Coronary artery (tissue), 2 donors: ENCODE measurements at regions not wholly inside any gene's neighbourhood (a gene's known extent, or its start where the extent isn't known, plus 50 kb on each side); places are given as distances from the start of the nearest gene placed in this dataset.

Experiments
- DNase-seq: peaks from one replicate; pipeline ENCODE4 v3.0.0-alpha.2; 2017; ENCODE audit warnings: low spot score
- H3K27ac ChIP-seq, 2 donors: fragments of 200-600 bp; sonication (generic); one replicate each; pipeline ENCODE4 v1.5.1; 2016 to 2019
- H3K4me3 ChIP-seq: fragments of 200-600 bp; sonication (generic); 2 replicates; pipeline ENCODE4 v1.5.1; 2016; ENCODE audit warnings: mild to moderate bottlenecking, moderate library complexity
- CTCF ChIP-seq: fragments of 200-600 bp; sonication (generic); IDR thresholded peaks from one replicate; pipeline ENCODE4 v1.5.1; 2019; ENCODE audit warnings: antibody characterized with exemption

GRCh38 chr12:74337951-74338350 is 199.7 kb upstream of the ATXN7L3B start:
- Histone ChIP-seq H3K4me3 (no peak overlapping the region), H3K27ac (no peak overlapping the region)
- DNase-seq: no peak
- TF ChIP-seq CTCF: no peak

- no peak overlapping the region for H3K4me3 ChIP-seq
- no peak for TF ChIP-seq CTCF
- no peak for DNase-seq
- H3K27ac ChIP-seq: no peak overlapping the region
Observed at GRCh38 chr12:74339211-74339610, 198.4 kb upstream of the ATXN7L3B start.

GRCh38 chr12:74349925-74350324 is 187.7 kb upstream of the ATXN7L3B start:
- H3K4me3 ChIP-seq: no peak overlapping the region
- no peak overlapping the region for H3K27ac ChIP-seq
- no peak for TF ChIP-seq CTCF
- DNase-seq: no peak

- H3K4me3 ChIP-seq: no peak overlapping the region
- no peak overlapping the region for H3K27ac ChIP-seq
- DNase-seq: no peak
- no peak for TF ChIP-seq CTCF
Observed at GRCh38 chr12:74365178-74365964, 172.3 kb upstream of the ATXN7L3B start.

- no peak overlapping the region for H3K27ac ChIP-seq
- no peak overlapping the region for H3K4me3 ChIP-seq
- no peak for DNase-seq
- no peak for TF ChIP-seq CTCF
Observed at GRCh38 chr12:74370608-74371216, 166.9 kb upstream of the ATXN7L3B start.

- H3K27ac ChIP-seq: no peak overlapping the region
- TF ChIP-seq CTCF: no peak
- DNase-seq: no peak
- H3K4me3 ChIP-seq: no peak overlapping the region
Observed at GRCh38 chr12:74379114-74379513, 158.5 kb upstream of the ATXN7L3B start.

- DNase-seq: no peak
Observed at GRCh38 chr12:74381958-74382357, 155.7 kb upstream of the ATXN7L3B start.

More at GRCh38 chr12:74381958-74382357, 155.7 kb upstream of the ATXN7L3B start:
- TF ChIP-seq CTCF: no peak
- H3K4me3 ChIP-seq: no peak overlapping the region
- H3K27ac ChIP-seq: no peak overlapping the region
